HUES64 (cell line): ENCODE measurements at regions not wholly inside any gene's neighbourhood (a gene's known extent, or its start where the extent isn't known, plus 50 kb on each side); places are given as distances from the start of the nearest gene placed in this dataset.

Source experiments
- H3K27ac ChIP-seq: 2 replicates; pipeline ENCODE4 v1.7.0; 2013; ENCODE audit warnings: low read depth, low read length, inconsistent platforms
- H3K27me3 ChIP-seq: 2 replicates; pipeline ENCODE4 v1.6.1; 2013; ENCODE audit warnings: mild to moderate bottlenecking, low read length; ENCODE audit not compliant: insufficient read depth
- H3K36me3 ChIP-seq: 2 replicates; pipeline ENCODE4 v1.6.1; 2013; ENCODE audit warnings: mild to moderate bottlenecking, low read length; ENCODE audit not compliant: insufficient read depth
- H3K4me1 ChIP-seq: 2 replicates; pipeline ENCODE4 v1.6.1; 2013; ENCODE audit warnings: mild to moderate bottlenecking, low read length, moderate library complexity; ENCODE audit not compliant: insufficient read depth
- H3K4me3 ChIP-seq: 2 replicates; pipeline ENCODE4 v1.5.1; 2013; ENCODE audit warnings: mild to moderate bottlenecking, low read length, moderate library complexity
- H3K9ac ChIP-seq: 2 replicates; pipeline ENCODE4 v1.6.1; 2013; ENCODE audit warnings: mild to moderate bottlenecking, low read depth, low read length
- H3K9me3 ChIP-seq: 2 replicates; pipeline ENCODE4 v1.6.1; 2013; ENCODE audit warnings: low read depth, low read length; ENCODE audit not compliant: insufficient read depth
- WGBS: fragments of 150-250, 120-280 bp; methylation state at CpG from one replicate; pipeline ENCODE4 v1.1.7; 2013; ENCODE audit warnings: missing lambda C conversion rate; 5-methylcytosine and 5-hydroxymethylcytosine counted together

DNA sequence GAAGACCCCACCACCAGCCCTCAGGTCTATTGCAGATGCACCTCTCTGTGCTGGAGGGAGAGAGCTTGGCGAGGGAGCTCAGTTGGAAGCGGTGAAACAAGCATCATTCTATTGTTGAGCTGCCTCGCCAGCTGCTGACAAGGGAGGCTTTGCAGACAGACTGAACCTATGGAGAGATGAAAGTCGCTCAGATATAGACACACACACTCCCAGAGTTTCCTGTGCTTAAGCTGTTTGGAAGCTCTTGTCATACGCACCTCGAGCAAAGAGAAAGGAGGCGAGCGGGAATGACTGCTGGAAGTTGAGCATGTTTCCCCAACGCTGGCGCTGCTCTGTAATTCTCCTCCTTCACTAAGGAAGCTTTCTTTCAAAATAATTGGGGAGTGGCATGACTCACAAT is 126.1 kb downstream of the TRIM29 start:
- Histone ChIP-seq H3K4me1 (peaks cover 10% of the 10 kb centered on the region), H3K9ac (no peak overlapping the region), H3K4me3 (no peak overlapping the region), H3K27ac (no peak overlapping the region), H3K9me3 (no peaks in the 10 kb centered on the region), H3K27me3 (peaks cover 13% of the 10 kb centered on the region; the same call in 1 of the 2 replicates), H3K36me3 (no peaks in the 10 kb centered on the region)
- WGBS: 91% methylated on average over 8 of the region's 10 CpGs

GRCh38 chr11:120010775-120011174 is 127.1 kb downstream of the TRIM29 start:
- H3K27me3 ChIP-seq: peaks cover 7% of the 10 kb centered on the region; the same call in 1 of the 2 replicates
- 93% methylated on average over 9 of the region's 9 CpGs for WGBS

GRCh38 chr11:120009938-120010337 is 128.0 kb downstream of the TRIM29 start:
- Histone ChIP-seq H3K4me3 (no peak overlapping the region), H3K9ac (no peak overlapping the region), H3K27ac (no peak overlapping the region), H3K4me1 (peaks cover 10% of the 10 kb centered on the region), H3K36me3 (no peaks in the 10 kb centered on the region), H3K27me3 (0 out of 2 replicates have a peak, but pooled peaks cover 6% of the 10 kb centered on the region), H3K9me3 (no peaks in the 10 kb centered on the region)
- WGBS: 77% methylated on average over 4 of the region's 4 CpGs

More at GRCh38 chr11:120010775-120011174, 127.1 kb downstream of the TRIM29 start:
- H3K9ac ChIP-seq: no peak overlapping the region
- H3K36me3 ChIP-seq: no peaks in the 10 kb centered on the region
- H3K4me3 ChIP-seq: no peak overlapping the region
- H3K27ac ChIP-seq: no peak overlapping the region
- H3K9me3 ChIP-seq: no peaks in the 10 kb centered on the region
- peaks cover 10% of the 10 kb centered on the region for H3K4me1 ChIP-seq

GRCh38 chr11:120007144-120007543 is 130.8 kb downstream of the TRIM29 start:
- no peaks in the 10 kb centered on the region for H3K36me3 ChIP-seq
- WGBS: 96% methylated on average over 4 of the region's 4 CpGs

GRCh38 chr11:120004723-120005122 is 133.2 kb downstream of the TRIM29 start:
- H3K36me3 ChIP-seq: no peaks in the 10 kb centered on the region
- H3K4me1 ChIP-seq: peaks cover 20% of the 10 kb centered on the region
- no peak overlapping the region for H3K9ac ChIP-seq
- WGBS: 56% methylated on average over 4 of the region's 4 CpGs
- H3K9me3 ChIP-seq: no peaks in the 10 kb centered on the region
- no peak overlapping the region for H3K4me3 ChIP-seq
- H3K27me3 ChIP-seq: no peaks in the 10 kb centered on the region
- H3K27ac ChIP-seq: no peak overlapping the region

More at GRCh38 chr11:120007144-120007543, 130.8 kb downstream of the TRIM29 start:
- no peaks in the 10 kb centered on the region for H3K27me3 ChIP-seq
- H3K4me3 ChIP-seq: no peak overlapping the region
- no peaks in the 10 kb centered on the region for H3K9me3 ChIP-seq
- H3K9ac ChIP-seq: no peak overlapping the region
- H3K27ac ChIP-seq: no peak overlapping the region
- H3K4me1 ChIP-seq: peaks cover 4% of the 10 kb centered on the region

- Histone ChIP-seq H3K27ac (no peak overlapping the region), H3K4me1 (peaks cover 20% of the 10 kb centered on the region), H3K36me3 (no peaks in the 10 kb centered on the region), H3K9ac (no peak overlapping the region), H3K4me3 (no peak overlapping the region), H3K27me3 (no peaks in the 10 kb centered on the region), H3K9me3 (no peaks in the 10 kb centered on the region)
- 40% methylated on average over 11 of the region's 14 CpGs for WGBS
These were observed 136.5 kb downstream of the TRIM29 start for GRCh38 chr11:120001178-120002090.

- Histone ChIP-seq H3K27me3 (no peaks in the 10 kb centered on the region), H3K36me3 (no peaks in the 10 kb centered on the region), H3K9ac (no peak overlapping the region), H3K27ac (no peak overlapping the region), H3K4me3 (no peak overlapping the region), H3K9me3 (no peaks in the 10 kb centered on the region), H3K4me1 (peaks cover 20% of the 10 kb centered on the region)
- WGBS: 67% methylated on average over 2 of the region's 2 CpGs
These were observed 138.7 kb downstream of the TRIM29 start for GRCh38 chr11:119999220-119999619.

DNA sequence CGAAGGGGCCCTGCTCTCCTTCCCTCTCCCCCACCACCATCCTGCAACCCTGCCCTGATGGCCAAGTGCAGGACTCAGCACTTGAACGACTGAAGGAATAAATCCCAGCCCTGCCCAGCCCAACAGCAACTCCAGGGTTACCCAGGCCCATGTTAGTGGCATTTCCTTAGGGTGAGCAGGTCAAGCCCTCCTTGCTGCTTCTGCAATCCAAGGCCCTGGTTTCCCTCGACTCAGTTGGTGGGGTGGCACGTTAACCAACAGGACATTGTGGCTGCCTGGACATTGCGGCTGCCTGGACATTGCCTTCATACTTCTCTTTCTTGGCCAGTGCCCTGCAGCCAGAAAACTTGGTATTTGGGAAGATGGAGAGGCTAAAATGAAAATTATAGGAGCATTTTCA is 141.4 kb downstream of the TRIM29 start:
- H3K27ac ChIP-seq: no peak overlapping the region
- no peaks in the 10 kb centered on the region for H3K27me3 ChIP-seq
- H3K4me1 ChIP-seq: peaks cover 10% of the 10 kb centered on the region
- no peaks in the 10 kb centered on the region for H3K9me3 ChIP-seq
- H3K9ac ChIP-seq: no peak overlapping the region
- WGBS: 94% methylated on average over 5 of the region's 5 CpGs
- no peak overlapping the region for H3K4me3 ChIP-seq
- no peaks in the 10 kb centered on the region for H3K36me3 ChIP-seq

GRCh38 chr11:119995730-119996491 is 142.0 kb downstream of the TRIM29 start:
- H3K4me3 ChIP-seq: no peak overlapping the region
- WGBS: 87% methylated on average over 6 of the region's 6 CpGs

DNA sequence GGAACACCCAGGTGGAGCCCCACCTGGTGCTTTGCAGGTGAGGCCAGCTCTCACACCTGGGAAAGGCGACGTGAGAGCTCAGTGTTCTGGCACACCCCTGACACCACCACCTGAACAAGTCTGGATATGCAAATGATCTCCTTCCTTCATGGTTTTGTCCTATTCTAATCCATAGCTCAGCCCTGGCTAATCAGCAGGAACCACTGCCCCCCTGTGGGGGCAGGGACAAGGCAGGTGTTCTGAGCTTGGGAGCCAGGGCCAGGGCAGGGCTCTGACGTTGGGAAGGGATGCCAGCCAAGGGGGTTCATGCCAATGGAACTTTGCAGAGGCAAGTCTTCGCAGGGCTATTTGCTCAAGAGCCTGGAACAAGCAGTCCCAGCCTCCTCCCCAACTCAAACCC is 144.2 kb downstream of the TRIM29 start:
- Histone ChIP-seq H3K27me3 (peaks cover 2% of the 10 kb centered on the region; the same call in 1 of the 2 replicates), H3K9me3 (no peaks in the 10 kb centered on the region)
- 75% methylated on average over 4 of the region's 4 CpGs for WGBS

More at GRCh38 chr11:119995730-119996491, 142.0 kb downstream of the TRIM29 start:
- no peaks in the 10 kb centered on the region for H3K9me3 ChIP-seq
- no peak overlapping the region for H3K27ac ChIP-seq
- H3K36me3 ChIP-seq: no peaks in the 10 kb centered on the region
- no peaks in the 10 kb centered on the region for H3K27me3 ChIP-seq
- peaks cover 4% of the 10 kb centered on the region for H3K4me1 ChIP-seq
- H3K9ac ChIP-seq: no peak overlapping the region

More for the DNA sequence above, 144.2 kb downstream of the TRIM29 start:
- Histone ChIP-seq H3K36me3 (no peaks in the 10 kb centered on the region), H3K4me3 (no peak overlapping the region), H3K4me1 (no peaks in the 10 kb centered on the region), H3K9ac (no peak overlapping the region), H3K27ac (no peak overlapping the region)
